IPS-18a (cell line): ENCODE measurements at regions not wholly inside any gene's neighbourhood (a gene's known extent, or its start where the extent isn't known, plus 50 kb on each side); places are given as distances from the start of the nearest gene placed in this dataset.

ENCODE experiments used
- H3K27ac ChIP-seq: one replicate; pipeline ENCODE4 v1.5.1; 2013; ENCODE audit warnings: low read length
- H3K27me3 ChIP-seq: one replicate; pipeline ENCODE4 v1.6.1; 2013; ENCODE audit warnings: mild to moderate bottlenecking, low read length; ENCODE audit not compliant: control insufficient read depth, insufficient read depth
- H3K36me3 ChIP-seq: one replicate; pipeline ENCODE4 v1.6.1; 2013; ENCODE audit warnings: low read depth, low read length; ENCODE audit not compliant: control insufficient read depth
- H3K4me1 ChIP-seq: one replicate; pipeline ENCODE4 v1.6.1; 2013; ENCODE audit warnings: low read depth, low read length; ENCODE audit not compliant: control insufficient read depth
- H3K4me3 ChIP-seq: one replicate; pipeline ENCODE4 v1.5.1; 2013; ENCODE audit warnings: low read length
- H3K9ac ChIP-seq: one replicate; pipeline ENCODE4 v1.6.1; 2013; ENCODE audit warnings: mild to moderate bottlenecking, low read length, moderate library complexity
- H3K9me3 ChIP-seq: one replicate; pipeline ENCODE4 v1.6.1; 2013; ENCODE audit warnings: low read depth, low read length; ENCODE audit not compliant: control insufficient read depth

GRCh38 chr17:77426676-77427386, 286.1 kb downstream of the SEC14L1 start:
- no peaks in the 10 kb centered on the region for H3K36me3 ChIP-seq
- H3K9me3 ChIP-seq: no peaks in the 10 kb centered on the region
- H3K27ac ChIP-seq: no peak overlapping the region
- H3K27me3 ChIP-seq: no peaks in the 10 kb centered on the region
- no peak overlapping the region for H3K4me3 ChIP-seq
- no peak overlapping the region for H3K9ac ChIP-seq
- peaks cover 35% of the 10 kb centered on the region for H3K4me1 ChIP-seq

- H3K9me3 ChIP-seq: no peaks in the 10 kb centered on the region
- H3K9ac ChIP-seq: no peak overlapping the region
- H3K4me1 ChIP-seq: peaks cover 35% of the 10 kb centered on the region
- H3K36me3 ChIP-seq: no peaks in the 10 kb centered on the region
- no peak overlapping the region for H3K4me3 ChIP-seq
- no peaks in the 10 kb centered on the region for H3K27me3 ChIP-seq
- H3K27ac ChIP-seq: no peak overlapping the region
Observed at GRCh38 chr17:77427391-77427991, 286.7 kb downstream of the SEC14L1 start.

DNA sequence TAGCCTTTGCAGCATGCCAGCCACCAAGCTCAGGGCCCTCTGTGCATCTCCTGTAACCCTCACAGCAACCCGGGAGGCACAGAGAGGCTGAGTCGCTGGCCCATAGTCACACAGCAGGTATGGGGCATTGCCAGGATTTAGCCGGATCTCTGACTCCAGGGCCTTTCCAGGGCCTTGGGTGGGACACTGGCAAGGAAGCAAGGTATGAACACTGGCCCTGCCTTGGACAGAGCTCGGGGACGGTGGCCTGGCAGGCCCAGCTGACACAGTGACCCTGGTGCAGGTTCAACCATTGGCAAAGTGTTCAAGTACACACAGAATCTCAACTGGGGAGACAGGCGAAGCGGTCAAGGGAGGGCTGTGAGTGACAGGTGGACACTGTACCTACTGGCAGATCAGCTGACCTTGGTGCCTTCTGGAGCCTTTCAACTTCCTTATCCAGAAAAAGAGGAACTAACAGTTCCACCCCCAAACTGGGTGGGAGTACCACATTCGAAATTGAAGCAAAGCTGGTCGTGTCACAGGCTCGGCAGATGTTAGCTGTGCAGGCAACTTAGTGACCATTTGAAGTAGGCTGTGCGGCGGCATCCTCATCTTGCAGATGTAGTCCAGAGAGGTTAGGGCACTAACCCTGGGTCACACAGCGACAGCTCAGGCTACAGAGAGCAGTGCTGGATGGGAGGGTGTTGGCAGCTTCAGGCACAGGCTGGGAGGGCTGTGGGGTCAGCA, 287.4 kb downstream of the SEC14L1 start:
- Histone ChIP-seq H3K36me3 (no peaks in the 10 kb centered on the region), H3K27me3 (no peaks in the 10 kb centered on the region), H3K9me3 (no peaks in the 10 kb centered on the region), H3K4me1 (peaks cover 42% of the 10 kb centered on the region), H3K4me3 (no peak overlapping the region), H3K9ac (no peak overlapping the region), H3K27ac (no peak overlapping the region)

DNA sequence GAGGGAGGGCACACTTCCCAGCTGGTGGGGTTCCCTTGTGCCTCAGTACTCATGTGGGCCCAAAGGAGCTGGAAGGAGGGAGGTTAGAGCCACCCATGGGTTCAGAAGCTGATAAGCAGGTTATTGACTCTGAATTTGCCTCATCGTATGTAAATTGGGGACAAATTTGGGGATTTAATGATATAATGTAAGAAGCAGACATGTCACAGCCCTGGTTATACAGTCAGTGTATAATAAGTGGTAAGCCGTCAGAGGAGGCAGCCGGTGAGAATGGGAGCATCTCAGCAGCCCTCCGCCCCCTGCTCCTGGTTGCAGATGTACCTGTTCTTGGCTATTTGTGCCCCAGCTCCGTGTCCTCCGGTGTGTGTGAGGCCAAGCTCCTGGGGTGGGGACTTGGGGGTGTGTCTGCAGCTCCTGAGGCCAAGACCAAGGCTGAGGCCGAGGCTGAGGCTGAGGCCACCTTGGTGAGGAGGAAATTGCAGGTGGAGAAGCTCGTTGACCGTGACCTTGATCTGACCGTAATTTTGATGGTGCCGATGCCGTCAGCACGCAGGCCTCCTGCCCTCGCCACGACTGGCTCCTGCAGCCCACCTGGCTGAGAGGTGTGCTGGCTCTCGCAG, 288.1 kb downstream of the SEC14L1 start:
- Histone ChIP-seq H3K9me3 (no peaks in the 10 kb centered on the region), H3K9ac (no peak overlapping the region), H3K4me3 (no peak overlapping the region), H3K27me3 (no peaks in the 10 kb centered on the region), H3K36me3 (no peaks in the 10 kb centered on the region), H3K4me1 (peaks cover 46% of the 10 kb centered on the region), H3K27ac (no peak overlapping the region)

- Histone ChIP-seq H3K27ac (no peak overlapping the region), H3K9ac (no peak overlapping the region), H3K4me1 (peaks cover 47% of the 10 kb centered on the region)
Observed at GRCh38 chr17:77429369-77429968, 288.7 kb downstream of the SEC14L1 start.

DNA sequence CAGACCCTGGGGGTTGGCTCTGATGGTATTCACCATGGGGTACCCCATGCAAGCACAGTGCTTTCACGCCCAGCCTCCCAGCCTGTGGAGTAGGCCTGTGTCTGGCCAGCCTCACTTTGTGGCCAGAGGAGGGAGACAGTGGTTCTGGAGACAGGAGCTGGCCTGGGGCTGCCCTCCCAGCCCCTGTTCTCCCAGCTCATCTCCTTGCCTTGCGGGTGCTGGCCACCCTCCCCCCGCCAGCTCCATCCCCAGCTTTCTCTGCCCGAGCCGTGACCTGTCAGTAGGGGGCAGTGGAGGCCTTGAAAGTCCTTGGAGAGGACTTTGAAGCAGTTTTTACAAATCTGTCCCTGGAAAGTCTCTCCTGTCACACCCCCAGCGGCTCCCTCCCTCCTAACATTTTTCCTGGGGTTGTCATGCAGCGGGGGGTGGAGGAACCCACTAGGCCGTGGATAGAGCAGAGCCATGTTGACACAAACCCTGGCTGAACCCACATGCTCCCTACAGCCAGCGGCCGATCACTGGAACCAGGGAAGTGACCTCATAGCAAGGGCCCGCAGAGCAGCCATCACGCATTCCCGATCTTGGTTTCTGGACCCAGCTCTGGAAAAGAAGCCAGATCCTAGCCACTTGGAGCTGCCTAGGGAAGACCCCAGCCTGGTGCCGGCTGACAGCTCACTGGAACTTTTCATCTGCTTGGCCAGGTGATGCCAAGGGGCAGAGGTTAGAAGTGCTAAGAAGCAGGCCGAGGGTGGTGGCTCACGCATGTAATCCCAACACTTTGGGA, 289.4 kb downstream of the SEC14L1 start:
- Histone ChIP-seq H3K27me3 (no peaks in the 10 kb centered on the region), H3K4me3 (no peak overlapping the region), H3K9me3 (no peaks in the 10 kb centered on the region), H3K27ac (no peak overlapping the region), H3K9ac (no peak overlapping the region), H3K4me1 (peaks cover 50% of the 10 kb centered on the region), H3K36me3 (no peaks in the 10 kb centered on the region)

More at GRCh38 chr17:77429369-77429968, 288.7 kb downstream of the SEC14L1 start:
- Histone ChIP-seq H3K36me3 (no peaks in the 10 kb centered on the region), H3K4me3 (no peak overlapping the region), H3K9me3 (no peaks in the 10 kb centered on the region), H3K27me3 (no peaks in the 10 kb centered on the region)

GRCh38 chr17:77432034-77432661, 291.4 kb downstream of the SEC14L1 start:
- peaks cover 51% of the 10 kb centered on the region for H3K4me1 ChIP-seq

DNA sequence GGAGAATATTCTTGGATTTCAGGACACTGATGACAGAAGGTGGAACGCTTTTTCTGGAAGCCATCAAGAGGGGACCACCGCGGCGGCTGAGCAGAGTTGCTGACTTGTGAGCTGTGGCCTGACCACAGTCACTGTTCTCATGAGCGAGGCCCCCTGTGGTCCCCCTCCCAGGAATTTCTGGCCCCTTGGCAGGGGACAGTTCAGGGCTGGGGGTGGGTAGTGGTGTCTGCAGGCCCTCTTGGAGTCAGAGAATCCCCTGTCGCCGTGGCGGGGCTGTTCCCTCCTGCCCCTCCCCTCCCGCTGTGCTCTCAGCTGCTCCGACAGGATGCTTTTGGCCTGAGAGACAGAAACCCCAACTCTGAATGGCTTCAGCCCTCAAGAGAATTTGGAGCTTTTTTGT, 292.0 kb downstream of the SEC14L1 start:
- Histone ChIP-seq H3K4me1 (peaks cover 52% of the 10 kb centered on the region), H3K27ac (no peak overlapping the region)

More at GRCh38 chr17:77432034-77432661, 291.4 kb downstream of the SEC14L1 start:
- no peak overlapping the region for H3K27ac ChIP-seq
- no peaks in the 10 kb centered on the region for H3K27me3 ChIP-seq
- no peaks in the 10 kb centered on the region for H3K9me3 ChIP-seq
- no peaks in the 10 kb centered on the region for H3K36me3 ChIP-seq
- no peak overlapping the region for H3K9ac ChIP-seq
- H3K4me3 ChIP-seq: no peak overlapping the region

DNA sequence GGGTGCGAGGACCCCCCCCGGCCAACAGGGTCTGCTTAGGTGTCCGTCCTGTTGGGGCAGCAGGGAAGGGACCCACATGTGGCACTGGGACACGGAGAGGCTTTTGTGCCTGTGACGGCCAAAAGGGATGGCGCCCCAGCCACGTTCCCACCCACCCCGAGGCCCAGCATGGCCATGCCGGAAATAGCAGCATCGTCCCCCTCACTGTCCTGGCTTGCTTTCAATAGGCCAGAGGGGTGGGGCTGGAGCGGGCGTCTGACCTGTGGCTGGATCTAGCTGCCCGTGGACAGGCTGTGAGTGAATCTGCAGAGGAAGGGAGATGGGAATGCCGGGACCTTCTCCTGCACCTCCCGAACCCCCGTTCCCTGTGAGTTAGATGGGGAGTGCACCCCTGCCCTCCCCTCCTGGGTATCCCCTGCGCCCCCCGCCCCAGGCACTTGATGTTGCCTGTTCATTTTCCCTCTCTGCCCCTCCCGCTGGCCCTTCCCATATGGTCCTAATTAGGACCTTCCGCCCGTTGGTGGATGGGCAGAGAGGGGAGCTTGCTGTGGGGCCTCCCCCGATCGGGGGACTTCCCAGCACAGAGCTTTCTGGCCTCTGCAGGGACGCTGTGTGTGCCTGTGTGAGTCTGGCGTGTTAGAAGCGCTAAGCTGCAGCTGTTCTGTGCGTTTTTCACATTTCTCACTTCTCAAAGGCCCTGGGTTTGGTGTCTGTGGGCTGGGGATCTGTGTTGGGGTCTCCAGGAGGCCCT, 292.8 kb downstream of the SEC14L1 start:
- H3K27ac ChIP-seq: no peak overlapping the region
- H3K4me1 ChIP-seq: peaks cover 52% of the 10 kb centered on the region
- H3K4me3 ChIP-seq: no peak overlapping the region
- H3K9ac ChIP-seq: no peak overlapping the region
- H3K36me3 ChIP-seq: no peaks in the 10 kb centered on the region
- H3K9me3 ChIP-seq: no peaks in the 10 kb centered on the region
- H3K27me3 ChIP-seq: no peaks in the 10 kb centered on the region

More for the DNA sequence above, 292.0 kb downstream of the SEC14L1 start:
- H3K9ac ChIP-seq: no peak overlapping the region
- H3K4me3 ChIP-seq: no peak overlapping the region
- no peaks in the 10 kb centered on the region for H3K9me3 ChIP-seq
- no peaks in the 10 kb centered on the region for H3K27me3 ChIP-seq
- H3K36me3 ChIP-seq: no peaks in the 10 kb centered on the region
